Stimulated activated effector memory CD8-positive, alpha-beta T cell treated with anti-CD3 and anti-CD28 coated beads, Interleukin-12 subunit alpha, Interleukin-12 subunit beta, amount 100 ng/mL, for 72 hours (primary cell): ENCODE measurements at regions not wholly inside any gene's neighbourhood (a gene's known extent, or its start where the extent isn't known, plus 50 kb on each side); places are given as distances from the start of the nearest gene placed in this dataset.
"Not testable (repeated sequence)": the region's sequence is repeated elsewhere in the genome, so short reads cannot be mapped to it uniquely, and the experiment has no call there.

Source experiments
- ATAC-seq: fragments of 150-1000 bp; cut with Tn5 transposase; 2 replicates; pipeline ENCODE4 v1.10.0; 2021
- DNase-seq, 2 donors: peaks; one replicate each; pipeline ENCODE4 v3.0.0; 2021 to 2022; ENCODE audit warnings: low spot score in 2 of 2
- H3K27ac Mint-ChIP-seq: one replicate; pipeline ENCODE4 v1.8.0; 2022; ENCODE audit warnings: mild to moderate bottlenecking, mixed read lengths
- H3K36me3 Mint-ChIP-seq: one replicate; pipeline ENCODE4 v1.8.0; 2022; ENCODE audit warnings: mild to moderate bottlenecking, mixed read lengths
- H3K4me1 Mint-ChIP-seq: one replicate; pipeline ENCODE4 v1.8.0; 2022; ENCODE audit warnings: mixed read lengths
- H3K4me3 Mint-ChIP-seq: one replicate; pipeline ENCODE4 v1.8.0; 2022; ENCODE audit warnings: mild to moderate bottlenecking, mixed read lengths
- H3K9me3 Mint-ChIP-seq: one replicate; pipeline ENCODE4 v1.8.0; 2022; ENCODE audit warnings: mixed read lengths

DNA sequence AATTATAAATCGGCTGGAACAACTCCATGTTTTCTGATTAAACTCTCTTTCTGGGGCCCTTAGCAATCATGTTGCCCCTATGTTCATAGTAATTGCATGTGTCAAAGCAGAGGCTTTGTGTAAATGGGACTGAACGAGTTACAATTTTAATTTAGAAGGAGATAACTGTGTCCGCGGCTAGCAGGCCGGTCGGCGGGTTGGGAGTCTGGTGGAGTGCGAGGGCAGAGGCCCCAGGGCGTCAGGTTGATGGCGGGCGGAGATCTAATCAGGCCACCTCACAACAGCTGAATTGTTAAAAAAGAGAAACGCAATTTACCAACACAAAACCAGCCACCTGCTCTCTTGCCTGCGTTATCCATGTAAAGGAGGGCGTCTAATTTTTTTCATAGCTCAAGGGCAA lies 134.9 kb upstream of the LPCAT1 start:
- Mint-ChIP-seq H3K9me3 (no peaks in the 10 kb centered on the region), H3K4me1 (peaks cover 9% of the 10 kb centered on the region), H3K36me3 (no peaks in the 10 kb centered on the region), H3K4me3 (no peak overlapping the region), H3K27ac (no peak overlapping the region)
- DNase-seq (peak in 1 of 2 donors; percentile 2), ATAC-seq (no peak)

GRCh38 chr5:1657161-1657741 lies 133.5 kb upstream of the LPCAT1 start:
- peak in 1 of 2 donors; percentile 44 for DNase-seq
- no peak for ATAC-seq
- no peaks in the 10 kb centered on the region for H3K4me1 Mint-ChIP-seq
- H3K27ac Mint-ChIP-seq, result no peak overlapping the region
- H3K36me3 Mint-ChIP-seq, result no peaks in the 10 kb centered on the region
- no peaks in the 10 kb centered on the region for H3K9me3 Mint-ChIP-seq
- no peak overlapping the region for H3K4me3 Mint-ChIP-seq

- DNase-seq (peak in 1 of 2 donors; percentile 40), ATAC-seq (no peak)
- Mint-ChIP-seq H3K9me3 (no peaks in the 10 kb centered on the region), H3K4me1 (no peaks in the 10 kb centered on the region), H3K27ac (no peak overlapping the region), H3K36me3 (no peaks in the 10 kb centered on the region), H3K4me3 (no peak overlapping the region)
Observed at GRCh38 chr5:1656271-1656975, 132.7 kb upstream of the LPCAT1 start.

GRCh38 chr5:1655496-1656270 lies 131.9 kb upstream of the LPCAT1 start:
- H3K27ac Mint-ChIP-seq, result no peak overlapping the region

DNA sequence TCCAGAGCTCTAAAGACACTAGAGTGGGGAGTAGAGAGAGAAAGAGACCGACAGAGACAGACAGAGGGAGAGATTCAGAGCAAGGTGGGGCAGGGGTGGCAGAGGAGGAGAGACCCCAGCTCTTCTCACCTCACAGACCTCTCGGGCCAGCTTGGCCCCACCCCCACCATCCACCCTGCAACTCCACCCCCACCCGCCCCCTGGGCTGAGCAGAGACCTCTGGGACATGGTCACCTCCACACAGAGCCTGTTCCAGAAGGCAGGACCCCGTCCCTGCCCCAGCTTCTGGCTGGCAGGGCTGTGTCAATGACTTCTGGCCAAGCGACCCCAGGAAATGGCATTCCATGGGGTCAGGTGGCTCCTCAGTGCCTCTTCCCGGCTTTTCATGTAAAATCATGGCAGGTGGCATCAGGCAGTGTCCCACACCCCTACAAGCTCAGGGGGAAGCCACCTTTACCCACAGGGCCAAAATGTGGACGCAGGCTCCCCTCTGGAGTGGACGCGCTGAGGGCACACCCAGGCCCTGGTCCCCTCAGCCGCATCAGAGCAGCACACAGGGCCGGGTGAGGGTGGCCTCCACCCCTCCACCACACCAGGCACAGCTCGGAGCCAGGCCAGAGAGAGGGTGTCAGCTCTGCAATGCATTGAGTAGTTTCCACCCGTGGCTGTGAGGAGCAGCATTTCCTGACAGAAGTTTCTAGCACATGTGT lies 131.2 kb upstream of the LPCAT1 start:
- H3K4me1 Mint-ChIP-seq, result no peaks in the 10 kb centered on the region
- ATAC-seq, result no peak
- peak in 1 of 2 donors; percentile 46 for DNase-seq
- no peak overlapping the region for H3K4me3 Mint-ChIP-seq
- H3K36me3 Mint-ChIP-seq, result no peaks in the 10 kb centered on the region
- no peak overlapping the region for H3K27ac Mint-ChIP-seq
- H3K9me3 Mint-ChIP-seq, result no peaks in the 10 kb centered on the region

More at GRCh38 chr5:1655496-1656270, 131.9 kb upstream of the LPCAT1 start:
- H3K4me1 Mint-ChIP-seq, result no peaks in the 10 kb centered on the region
- no peaks in the 10 kb centered on the region for H3K36me3 Mint-ChIP-seq
- ATAC-seq (no peak), DNase-seq (peak in 1 of 2 donors; percentile 44)
- H3K4me3 Mint-ChIP-seq, result no peak overlapping the region
- no peaks in the 10 kb centered on the region for H3K9me3 Mint-ChIP-seq

DNA sequence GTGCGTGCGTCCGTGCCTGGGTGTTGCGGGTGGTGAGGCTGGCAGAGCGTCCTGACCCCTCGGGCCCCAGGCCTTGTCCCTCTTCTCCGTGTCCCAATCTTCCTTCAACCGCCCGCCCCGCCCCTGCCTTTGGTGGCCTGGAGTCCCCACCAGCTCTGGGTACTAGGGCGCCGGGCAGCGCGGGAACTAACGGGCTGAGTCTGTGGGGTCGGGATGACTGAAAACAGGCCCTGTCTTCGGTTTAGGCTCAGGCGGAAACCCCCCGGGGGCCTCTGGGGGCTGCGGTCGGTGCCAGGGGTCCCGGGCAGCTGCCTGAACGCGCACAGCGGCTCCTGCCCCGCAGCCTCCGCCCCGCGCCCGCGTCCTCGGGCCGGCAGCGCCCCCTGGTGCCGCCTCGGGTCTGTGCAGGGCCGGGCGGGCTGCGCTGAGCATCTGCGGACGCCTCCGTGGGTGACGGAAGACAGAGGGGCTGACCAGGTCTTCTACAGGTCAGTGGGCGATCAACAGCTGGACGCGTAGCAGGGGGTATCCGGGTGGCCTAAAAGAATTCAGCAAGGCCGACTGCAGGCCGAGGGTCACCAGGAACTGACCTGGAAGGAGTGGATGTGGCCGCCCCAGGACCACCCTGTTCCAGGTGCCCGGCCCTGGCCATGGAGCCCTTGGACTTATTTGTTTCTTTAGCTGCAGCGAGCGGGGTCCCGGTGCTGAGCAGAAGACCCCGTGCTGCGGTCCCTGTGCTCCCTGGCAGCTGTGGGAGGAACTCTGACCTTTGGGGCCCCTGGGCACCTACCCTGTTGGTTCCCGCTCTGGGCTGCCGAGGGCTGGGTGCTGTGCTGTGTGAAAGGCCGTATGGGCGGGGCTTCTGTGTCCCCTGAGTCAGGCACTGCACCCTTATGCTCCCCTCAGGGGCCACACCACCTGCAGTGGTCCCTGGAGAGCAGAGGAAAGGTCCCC lies 130.2 kb upstream of the LPCAT1 start:
- not testable (repeated sequence) for H3K27ac Mint-ChIP-seq, H3K4me1 Mint-ChIP-seq, H3K9me3 Mint-ChIP-seq, H3K36me3 Mint-ChIP-seq
- DNase-seq, result peak; percentile 57 to 81
- ATAC-seq, result peak; percentile 92
- peak overlapping the region; percentile 32 for H3K4me3 Mint-ChIP-seq

DNA sequence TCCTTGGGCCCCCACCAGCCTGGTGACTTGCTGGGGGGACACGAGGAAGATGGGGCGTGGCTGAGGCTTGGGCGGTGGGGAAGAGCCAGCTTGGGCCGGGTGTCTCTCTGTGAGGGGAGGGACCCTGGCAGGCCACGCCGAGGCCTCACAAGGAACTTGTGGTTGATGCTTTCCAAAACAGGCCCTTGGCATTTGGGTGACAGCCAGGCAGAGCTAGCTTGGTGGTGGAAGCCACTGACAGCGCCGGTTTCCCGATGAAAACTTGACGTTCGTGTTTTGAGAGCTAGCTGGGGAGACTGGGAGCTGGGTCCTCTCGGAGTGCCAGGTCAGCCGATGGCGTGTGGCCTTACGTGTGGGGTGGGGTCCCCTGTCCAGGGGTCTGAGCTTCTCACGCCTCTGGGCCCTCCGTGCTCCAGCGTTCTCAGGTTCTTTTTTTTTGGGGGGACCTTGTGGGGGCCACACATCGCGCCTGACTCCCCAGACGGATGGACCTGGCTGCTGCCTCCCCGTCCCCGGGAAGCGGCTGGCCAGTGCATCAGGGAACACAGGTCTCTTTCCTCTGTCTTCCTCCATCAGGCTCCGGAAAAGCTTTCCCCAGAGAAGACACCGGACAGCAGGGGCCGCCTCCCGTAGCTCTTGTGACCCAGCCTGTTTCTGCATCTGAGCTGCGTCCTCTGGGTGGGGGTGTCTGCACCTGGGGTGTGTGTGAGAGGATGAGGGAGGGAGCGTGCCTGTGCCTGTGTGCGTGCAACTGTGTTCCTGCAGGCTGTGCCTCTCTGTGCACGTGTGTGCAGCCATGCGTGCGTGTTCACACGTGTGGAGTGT lies 129.3 kb upstream of the LPCAT1 start:
- Mint-ChIP-seq H3K4me1 (no peaks in the 10 kb centered on the region), H3K4me3 (peak overlapping the region; percentile 32), H3K36me3 (no peaks in the 10 kb centered on the region), H3K27ac (no peak overlapping the region), H3K9me3 (no peaks in the 10 kb centered on the region)
- ATAC-seq (no peak), DNase-seq (no peak)

- peak overlapping the region; percentile 32 for H3K4me3 Mint-ChIP-seq
- no peaks in the 10 kb centered on the region for H3K9me3 Mint-ChIP-seq
- H3K36me3 Mint-ChIP-seq, result no peaks in the 10 kb centered on the region
- H3K4me1 Mint-ChIP-seq, result no peaks in the 10 kb centered on the region
- H3K27ac Mint-ChIP-seq, result no peak overlapping the region
- DNase-seq (no peak), ATAC-seq (no peak)
Observed at GRCh38 chr5:1651971-1652872, 128.5 kb upstream of the LPCAT1 start.

GRCh38 chr5:1651250-1651649 lies 127.5 kb upstream of the LPCAT1 start:
- H3K9me3 Mint-ChIP-seq, result no peaks in the 10 kb centered on the region
- ATAC-seq (no peak), DNase-seq (no peak)
- H3K27ac Mint-ChIP-seq, result no peak overlapping the region
- no peak overlapping the region for H3K4me3 Mint-ChIP-seq
- no peaks in the 10 kb centered on the region for H3K36me3 Mint-ChIP-seq
- no peaks in the 10 kb centered on the region for H3K4me1 Mint-ChIP-seq

DNA sequence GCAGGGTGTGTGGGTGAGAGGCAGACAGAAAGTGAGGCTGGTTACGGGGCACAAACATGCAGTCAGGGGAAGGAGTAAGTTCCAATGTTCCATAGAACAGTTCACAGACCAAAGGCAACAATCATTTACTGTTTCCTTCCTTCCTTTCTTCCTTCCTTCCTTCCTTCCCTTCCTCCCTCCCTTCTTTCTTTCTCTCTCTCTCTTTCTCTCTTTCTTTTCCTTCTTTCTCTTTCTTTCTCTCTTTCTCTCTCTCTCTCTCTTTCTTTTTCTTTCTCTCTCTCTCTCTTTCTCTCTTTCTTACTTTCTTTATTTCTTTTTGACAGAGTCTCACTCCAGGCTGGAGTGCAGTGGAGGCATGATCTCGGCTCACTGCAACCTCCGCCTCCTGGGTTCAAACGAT lies 125.8 kb upstream of the LPCAT1 start:
- H3K9me3 Mint-ChIP-seq, result no peaks in the 10 kb centered on the region
- H3K36me3 Mint-ChIP-seq, result no peaks in the 10 kb centered on the region
- no peaks in the 10 kb centered on the region for H3K4me1 Mint-ChIP-seq
- ATAC-seq (no peak), DNase-seq (no peak)
- H3K27ac Mint-ChIP-seq, result no peak overlapping the region
- H3K4me3 Mint-ChIP-seq, result no peak overlapping the region

GRCh38 chr5:1648806-1649205 lies 125.0 kb upstream of the LPCAT1 start:
- Mint-ChIP-seq H3K9me3 (no peaks in the 10 kb centered on the region), H3K4me1 (no peaks in the 10 kb centered on the region), H3K4me3 (no peak overlapping the region), H3K27ac (no peak overlapping the region), H3K36me3 (no peaks in the 10 kb centered on the region)
- ATAC-seq (no peak), DNase-seq (no peak)

- Mint-ChIP-seq H3K36me3 (no peaks in the 10 kb centered on the region), H3K9me3 (no peaks in the 10 kb centered on the region), H3K4me3 (no peak overlapping the region), H3K4me1 (no peaks in the 10 kb centered on the region), H3K27ac (no peak overlapping the region)
- DNase-seq, result no peak
- no peak for ATAC-seq
Observed at GRCh38 chr5:1647580-1647979, 123.8 kb upstream of the LPCAT1 start.
